ENCODE measurements at regions not wholly inside any gene's neighbourhood (a gene's known extent, or its start where the extent isn't known, plus 50 kb on each side); places are given as distances from the start of the nearest gene placed in this dataset.

DNA sequence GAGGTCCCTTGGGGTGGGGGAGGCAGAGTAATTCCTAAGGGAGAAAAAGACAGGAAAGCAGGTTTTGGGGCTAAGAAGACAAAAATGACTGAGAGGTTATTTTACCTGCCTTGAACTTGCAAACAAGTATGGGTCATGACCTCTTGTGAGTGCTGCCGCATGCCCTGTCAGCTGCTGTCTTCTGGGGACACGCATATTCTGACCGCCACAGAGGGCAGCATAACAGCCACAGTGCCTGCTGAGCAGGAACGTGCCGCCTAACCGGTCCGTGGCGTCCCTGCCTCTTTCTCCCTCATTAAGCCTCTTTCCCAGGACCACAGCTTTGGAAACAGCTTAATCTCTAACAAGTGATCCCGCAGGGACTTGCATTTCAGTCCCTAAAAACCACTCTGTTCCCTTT, 51.3 kb upstream of the KCNA1 start:
- no peak for DNase-seq (ENCODE audit: low read depth)

GRCh38 chr12:4859478-4860210, 50.1 kb upstream of the KCNA1 start:
- no peak for DNase-seq (ENCODE audit: low read depth)

Measured in amniotic epithelial cell (primary cell).